Esophagus (tissue), 2 donors: ENCODE measurements at regions not wholly inside any gene's neighbourhood (a gene's known extent, or its start where the extent isn't known, plus 50 kb on each side); places are given as distances from the start of the nearest gene placed in this dataset.

Source experiments
- H3K27ac ChIP-seq, 2 donors: one replicate each; pipeline ENCODE4 v1.5.1; 2013; ENCODE audit warnings: low read depth in 2 of 2, mild to moderate bottlenecking in 2 of 2, inconsistent platforms in 1 of 2, low read length in 1 of 2, moderate library complexity in 1 of 2
- H3K27me3 ChIP-seq, 2 donors: one replicate each; pipeline ENCODE4 v1.6.1; 2013; ENCODE audit warnings: low read length in 2 of 2, control low read depth in 1 of 2, mild to moderate bottlenecking in 1 of 2; ENCODE audit not compliant: insufficient read depth in 2 of 2, control insufficient read depth in 1 of 2
- H3K36me3 ChIP-seq, 2 donors: one replicate each; pipeline ENCODE4 v1.6.1; 2013; ENCODE audit warnings: low read length in 1 of 2; ENCODE audit not compliant: control insufficient read depth in 2 of 2, insufficient read depth in 2 of 2
- H3K4me1 ChIP-seq, 2 donors: one replicate each; pipeline ENCODE4 v1.6.1; 2013; ENCODE audit warnings: low read length in 1 of 2; ENCODE audit not compliant: control insufficient read depth in 2 of 2, insufficient read depth in 2 of 2
- H3K4me3 ChIP-seq, 2 donors: one replicate each; pipeline ENCODE4 v1.5.1; 2013; ENCODE audit warnings: low read length in 2 of 2, mild to moderate bottlenecking in 2 of 2, low read depth in 1 of 2, moderate library complexity in 1 of 2
- H3K9me3 ChIP-seq, 2 donors: one replicate each; pipeline ENCODE4 v1.6.1; 2013; ENCODE audit warnings: mild to moderate bottlenecking in 2 of 2, low read depth in 1 of 2, low read length in 1 of 2, moderate library complexity in 1 of 2; ENCODE audit not compliant: control insufficient read depth in 2 of 2, insufficient read depth in 1 of 2
- WGBS, 2 donors: extraction: QIAGEN DNeasy Blood & Tissue Kit; methylation state at CpG; one replicate each; pipeline ENCODE4 v1.1.7; 2013; 5-methylcytosine and 5-hydroxymethylcytosine counted together
- donor health status: healthy with polysubstance abuse.
- donor health status: Bipolar disorder and iron deficiency.

DNA sequence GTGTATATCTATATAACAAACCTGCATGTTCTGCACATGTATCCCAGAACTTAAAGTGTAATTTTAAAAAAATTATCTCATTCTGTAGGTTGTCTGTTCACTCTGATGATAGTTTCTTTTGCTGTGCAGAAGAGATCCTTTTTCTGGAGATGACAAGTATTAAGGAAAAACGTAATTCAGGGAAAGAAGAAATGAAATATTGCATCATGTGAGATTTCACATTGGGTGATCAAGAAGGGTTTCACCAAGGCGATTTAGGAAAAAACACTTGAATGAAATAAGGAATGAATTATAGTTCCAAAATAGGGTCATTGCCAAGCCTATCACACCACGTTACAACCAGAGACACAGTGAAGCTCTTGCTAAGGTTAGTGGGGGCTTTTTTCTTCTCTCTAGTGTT is 227.9 kb downstream of the HNRNPD start:
- 75 to 79% methylated on average over 3 of the region's 3 CpGs for WGBS, 2 donors
- Histone ChIP-seq H3K9me3 (no peaks in the 10 kb centered on the region), H3K36me3 (no peaks in the 10 kb centered on the region), H3K27me3 (no peaks in the 10 kb centered on the region), H3K4me3 (no peak overlapping the region), H3K27ac (no peak overlapping the region), H3K4me1 (no peaks in the 10 kb centered on the region)

DNA sequence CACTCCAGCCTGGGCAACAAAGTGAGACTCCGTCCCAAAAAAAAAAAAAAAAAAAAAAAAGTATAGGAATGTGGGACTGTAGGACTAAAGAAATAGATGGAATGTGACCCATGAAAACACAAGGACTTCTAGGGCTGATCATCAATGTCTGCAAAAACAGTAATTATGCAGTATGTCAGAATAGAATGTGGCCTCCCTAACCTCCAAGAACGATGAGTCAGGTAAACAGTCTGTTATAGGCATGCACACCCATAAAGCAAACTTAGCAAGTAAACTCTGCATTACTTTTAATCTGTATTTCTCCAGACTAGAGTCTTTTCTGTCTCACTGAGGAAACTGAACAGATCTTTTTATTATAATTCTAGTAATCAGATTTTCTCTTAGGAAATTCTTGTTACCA is 233.4 kb downstream of the HNRNPD start:
- Histone ChIP-seq H3K27ac (no peak overlapping the region), H3K36me3 (no peaks in the 10 kb centered on the region), H3K4me1 (no peaks in the 10 kb centered on the region), H3K4me3 (no peak overlapping the region), H3K27me3 (no peaks in the 10 kb centered on the region), H3K9me3 (no peaks in the 10 kb centered on the region)
- 44 to 68% methylated on average over 1 of the region's 2 CpGs for WGBS, 2 donors

- H3K27me3 ChIP-seq, result no peaks in the 10 kb centered on the region
- H3K36me3 ChIP-seq, result no peaks in the 10 kb centered on the region
- H3K4me3 ChIP-seq, result no peak overlapping the region
- 86 to 95% methylated on average over 3 of the region's 3 CpGs for WGBS, 2 donors
- H3K9me3 ChIP-seq, result no peaks in the 10 kb centered on the region
- H3K27ac ChIP-seq, result no peak overlapping the region
- H3K4me1 ChIP-seq, result no peaks in the 10 kb centered on the region
Measured at GRCh38 chr4:82139287-82139686, 234.5 kb downstream of the HNRNPD start.

GRCh38 chr4:82138374-82138773 is 235.4 kb downstream of the HNRNPD start:
- Histone ChIP-seq H3K4me3 (no peak overlapping the region), H3K27ac (no peak overlapping the region), H3K36me3 (no peaks in the 10 kb centered on the region), H3K4me1 (no peaks in the 10 kb centered on the region), H3K27me3 (no peaks in the 10 kb centered on the region), H3K9me3 (no peaks in the 10 kb centered on the region)
- 56 to 62% methylated on average over 4 of the region's 4 CpGs for WGBS, 2 donors

GRCh38 chr4:82136161-82136801 is 237.5 kb downstream of the HNRNPD start:
- Histone ChIP-seq H3K36me3 (no peaks in the 10 kb centered on the region), H3K4me1 (no peaks in the 10 kb centered on the region), H3K4me3 (no peak overlapping the region), H3K9me3 (no peaks in the 10 kb centered on the region), H3K27ac (no peak overlapping the region), H3K27me3 (peaks cover 0 to 3% of the 10 kb centered on the region in 2 donors)
- 62 to 64% methylated on average over 2 of the region's 2 CpGs for WGBS, 2 donors

DNA sequence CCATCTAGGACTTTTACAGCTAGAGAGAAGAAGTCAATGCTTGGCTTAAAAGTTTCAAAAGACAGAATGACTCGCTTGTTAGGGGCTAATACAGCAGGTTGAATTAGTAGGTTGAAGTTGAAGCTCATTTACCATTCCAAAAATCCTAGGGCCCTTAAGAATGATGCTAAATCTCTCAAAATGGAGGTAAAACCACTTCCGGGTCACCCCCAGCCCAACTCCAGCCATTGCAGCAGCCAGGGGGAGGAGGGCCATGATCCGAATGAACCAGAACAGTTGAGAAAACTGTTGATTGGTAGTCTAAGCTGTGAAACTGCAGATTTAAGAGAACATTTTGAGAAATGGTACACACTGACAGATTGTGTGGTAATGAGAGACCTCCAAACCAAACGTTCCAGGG is 245.4 kb downstream of the HNRNPD start:
- Histone ChIP-seq H3K36me3 (no peaks in the 10 kb centered on the region), H3K27ac (no peak overlapping the region), H3K4me1 (no peaks in the 10 kb centered on the region), H3K4me3 (no peak overlapping the region), H3K9me3 (no peaks in the 10 kb centered on the region), H3K27me3 (peaks cover 0 to 3% of the 10 kb centered on the region in 2 donors)
- 83 to 88% methylated on average over 4 of the region's 4 CpGs for WGBS, 2 donors

- Histone ChIP-seq H3K27ac (no peak overlapping the region), H3K4me1 (no peaks in the 10 kb centered on the region), H3K9me3 (no peaks in the 10 kb centered on the region), H3K4me3 (no peak overlapping the region), H3K36me3 (no peaks in the 10 kb centered on the region), H3K27me3 (no peaks in the 10 kb centered on the region)
- 73 to 74% methylated on average over 5 of the region's 5 CpGs for WGBS, 2 donors
Measured at GRCh38 chr4:82126512-82127040, 247.2 kb downstream of the HNRNPD start.

- H3K27ac ChIP-seq, result no peak overlapping the region
- H3K4me1 ChIP-seq, result no peaks in the 10 kb centered on the region
- H3K4me3 ChIP-seq, result no peak overlapping the region
- H3K27me3 ChIP-seq, result no peaks in the 10 kb centered on the region
- 82 to 87% methylated on average over 6 of the region's 6 CpGs for WGBS, 2 donors
- no peaks in the 10 kb centered on the region for H3K36me3 ChIP-seq
- H3K9me3 ChIP-seq, result no peaks in the 10 kb centered on the region
Measured at GRCh38 chr4:82125787-82126297, 247.9 kb downstream of the HNRNPD start.

DNA sequence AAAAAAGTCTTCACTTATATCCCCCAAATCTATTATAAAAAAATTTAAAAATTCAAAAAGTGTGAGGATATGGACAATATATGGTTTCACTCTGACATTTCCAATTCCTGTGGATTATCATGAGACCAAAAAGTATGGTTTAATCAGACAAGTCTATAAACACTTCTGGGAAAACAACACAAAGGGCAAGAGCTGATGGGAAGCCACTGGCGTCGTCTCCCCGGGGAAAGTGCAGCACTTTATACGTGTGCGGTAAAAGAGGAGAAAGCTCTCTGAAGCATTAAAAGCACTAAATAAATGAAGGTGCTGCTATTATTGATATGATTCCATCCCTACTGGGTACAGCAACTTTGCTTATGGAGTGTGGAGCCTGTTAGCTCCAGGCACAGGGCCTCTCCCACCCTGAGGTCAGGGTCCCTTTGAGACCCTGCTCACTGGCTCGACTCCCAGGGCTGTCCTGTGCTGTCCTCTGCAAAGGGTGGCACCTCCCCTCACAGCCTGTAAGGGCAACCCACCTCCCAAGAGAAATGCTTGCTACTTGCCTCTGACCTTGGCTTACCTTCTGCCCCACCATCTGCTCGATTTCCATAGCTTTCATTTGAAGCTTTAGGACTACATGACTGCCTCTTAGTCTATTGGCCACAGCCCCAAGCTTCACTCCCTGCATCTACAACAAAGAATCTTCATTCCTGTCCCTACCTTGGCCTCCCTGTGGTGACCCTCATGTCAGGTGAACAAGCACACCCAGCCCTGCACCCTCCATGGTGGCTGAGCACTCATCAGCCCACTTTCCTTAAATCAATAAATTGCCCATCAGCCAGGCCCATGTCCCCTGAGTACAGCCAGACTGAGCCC is 248.6 kb downstream of the HNRNPD start:
- 75 to 81% methylated on average over 7 of the region's 7 CpGs for WGBS, 2 donors
- Histone ChIP-seq H3K9me3 (no peaks in the 10 kb centered on the region), H3K27ac (no peak overlapping the region), H3K4me3 (no peak overlapping the region), H3K27me3 (no peaks in the 10 kb centered on the region), H3K36me3 (no peaks in the 10 kb centered on the region), H3K4me1 (no peaks in the 10 kb centered on the region)
